Adrenal gland (tissue), 9 donors: ENCODE measurements at regions not wholly inside any gene's neighbourhood (a gene's known extent, or its start where the extent isn't known, plus 50 kb on each side); places are given as distances from the start of the nearest gene placed in this dataset.

Source experiments
- DNase-seq, 7 donors: peaks; one replicate each; pipeline ENCODE4 v3.0.0-alpha.2; 2019 to 2020
- H3K27ac ChIP-seq, 5 donors: fragments of 200-600 bp; sonication (generic) in 4 of 5; 1 replicate in 3 of 5; 2 replicates in 2 of 5; pipeline versions ENCODE4 v1.5.1 to v1.8.0; 2016 to 2020; ENCODE audit warnings: mild to moderate bottlenecking in 1 of 5
- H3K27me3 ChIP-seq: fragments of 200-600 bp; 2 replicates; pipeline ENCODE4 v1.8.0; 2021
- H3K36me3 ChIP-seq, 2 donors: fragments of 200-600 bp; replicated peaks in 1 of 2; 1 replicate in 1 of 2; 2 replicates in 1 of 2; pipeline versions ENCODE4 v1.5.1 to v1.8.0; 2018 to 2022
- H3K4me1 ChIP-seq, 2 donors: fragments of 200-600 bp; replicated peaks in 1 of 2; 1 replicate in 1 of 2; 2 replicates in 1 of 2; pipeline versions ENCODE4 v1.5.1 to v1.8.0; 2018 to 2021
- H3K4me3 ChIP-seq, 4 donors: fragments of 200-600 bp; sonication (generic) in 3 of 4; one replicate each; pipeline ENCODE4 v1.5.1; 2016 to 2018
- H3K9me3 ChIP-seq, 3 donors: fragments of 200-600 bp; sonication (generic) in 1 of 3; replicated peaks in 1 of 3; 1 replicate in 2 of 3; 2 replicates in 1 of 3; pipeline versions ENCODE4 v1.5.1 to v1.8.0; 2016 to 2021
- POLR2A ChIP-seq, 2 donors: fragments of 450-650 bp; IDR thresholded peaks; one replicate each; pipeline ENCODE4 v1.6.1; 2017; ENCODE audit warnings: antibody characterized with exemption in 2 of 2, mild to moderate bottlenecking in 2 of 2, moderate library complexity in 1 of 2
- WGBS, 4 donors: extraction: QIAGEN DNeasy Blood & Tissue Kit in 2 of 4; methylation state at CpG; one replicate each; pipeline versions ENCODE4 v1.1.5 to v1.1.7; 2013 to 2017; 5-methylcytosine and 5-hydroxymethylcytosine counted together
- intact Hi-C, 2 donors: fragments of 100-400 bp; cut with DNase I; formaldehyde crosslinking; loops; one replicate each; pipeline versions ENCODE4 v1.14.1 to v1.15.0; 2022 to 2023
- TF ChIP-seq, protein P1 (sequence below), 6 experiments: fragments of 450-650 bp in 4 of 6; fragments of 200-600 bp in 2 of 6; sonication (generic) in 1 of 6; IDR thresholded peaks; 1 replicate in 5 of 6; 2 replicates in 1 of 6; pipeline versions ENCODE4 v1.5.1 to v1.8.0; 2016 to 2021; ENCODE audit warnings: antibody characterized with exemption in 6 of 6, mild to moderate bottlenecking in 2 of 6, moderate library complexity in 1 of 6
- donor health status: healthy with polysubstance abuse.
- donor health status: Bipolar disorder and iron deficiency.
- donor health status: DM: yes; HTN: yes; CAD: no.
- donor health status: DM: no; HTN: no; CAD: no.
- donor health status: DM: no; HTN: no; CAD: no.

DNA sequence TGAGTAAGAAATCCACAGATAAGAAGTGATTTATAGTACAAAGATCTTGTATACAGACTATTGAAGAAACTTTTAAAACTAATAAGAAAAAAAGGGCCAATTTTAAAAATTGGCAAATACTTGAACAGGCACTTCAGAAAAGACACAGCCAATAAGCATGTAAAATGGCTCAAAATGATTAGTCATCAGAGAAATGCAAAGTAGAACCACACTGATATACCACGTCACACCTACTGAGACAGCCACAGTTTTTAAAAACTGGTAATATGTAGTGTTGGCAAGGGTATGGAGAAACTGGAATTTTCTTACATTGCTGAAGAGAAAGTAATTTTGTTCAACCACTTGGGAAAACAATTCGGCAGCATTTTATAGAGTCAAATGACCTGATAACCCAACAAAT, 488.9 kb upstream of the HTR1E start:
- Histone ChIP-seq H3K27me3 (no peaks in the 10 kb centered on the region), H3K36me3 (no peaks in the 10 kb centered on the region), H3K4me3 (no peak overlapping the region), H3K9me3 (no peaks in the 10 kb centered on the region), H3K4me1 (no peaks in the 10 kb centered on the region), H3K27ac (no peak overlapping the region)
- DNase-seq: no peak
- intact Hi-C loops: no loop called here
- 71 to 82% (median 78%) methylated on average over 2 of the region's 2 CpGs for WGBS, 4 donors
- TF ChIP-seq, protein P1, sequence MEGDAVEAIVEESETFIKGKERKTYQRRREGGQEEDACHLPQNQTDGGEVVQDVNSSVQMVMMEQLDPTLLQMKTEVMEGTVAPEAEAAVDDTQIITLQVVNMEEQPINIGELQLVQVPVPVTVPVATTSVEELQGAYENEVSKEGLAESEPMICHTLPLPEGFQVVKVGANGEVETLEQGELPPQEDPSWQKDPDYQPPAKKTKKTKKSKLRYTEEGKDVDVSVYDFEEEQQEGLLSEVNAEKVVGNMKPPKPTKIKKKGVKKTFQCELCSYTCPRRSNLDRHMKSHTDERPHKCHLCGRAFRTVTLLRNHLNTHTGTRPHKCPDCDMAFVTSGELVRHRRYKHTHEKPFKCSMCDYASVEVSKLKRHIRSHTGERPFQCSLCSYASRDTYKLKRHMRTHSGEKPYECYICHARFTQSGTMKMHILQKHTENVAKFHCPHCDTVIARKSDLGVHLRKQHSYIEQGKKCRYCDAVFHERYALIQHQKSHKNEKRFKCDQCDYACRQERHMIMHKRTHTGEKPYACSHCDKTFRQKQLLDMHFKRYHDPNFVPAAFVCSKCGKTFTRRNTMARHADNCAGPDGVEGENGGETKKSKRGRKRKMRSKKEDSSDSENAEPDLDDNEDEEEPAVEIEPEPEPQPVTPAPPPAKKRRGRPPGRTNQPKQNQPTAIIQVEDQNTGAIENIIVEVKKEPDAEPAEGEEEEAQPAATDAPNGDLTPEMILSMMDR (IDR thresholded peaks at IDR 0.05): no peak
- TF ChIP-seq POLR2A (IDR thresholded peaks at IDR 0.05): no peak

DNA sequence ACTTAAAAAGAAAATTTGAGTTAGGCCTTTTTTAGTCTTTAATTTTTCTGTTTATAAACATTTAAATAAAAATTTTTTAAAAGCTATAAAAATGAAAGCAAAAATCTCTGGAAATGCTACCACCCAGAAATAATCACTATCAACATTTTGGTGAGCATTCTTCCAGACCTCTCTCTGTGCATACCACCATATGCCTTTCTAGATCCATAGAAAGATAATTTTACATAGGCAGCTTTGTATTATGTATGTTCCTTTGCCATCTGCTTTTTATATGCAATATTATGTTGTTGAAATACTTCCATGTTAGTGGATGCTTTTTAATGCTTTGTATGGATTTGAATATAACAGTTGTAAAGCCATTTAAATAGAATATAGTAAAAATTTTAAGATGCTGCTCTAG, 496.7 kb upstream of the HTR1E start:
- no peak for TF ChIP-seq POLR2A (IDR thresholded peaks at IDR 0.05)
- TF ChIP-seq, protein P1 (IDR thresholded peaks at IDR 0.05): no peak
- H3K27me3 ChIP-seq: no peaks in the 10 kb centered on the region
- H3K4me3 ChIP-seq: no peak overlapping the region
- intact Hi-C loops: no loop called here
- no peaks in the 10 kb centered on the region for H3K9me3 ChIP-seq
- DNase-seq: no peak
- H3K4me1 ChIP-seq: no peaks in the 10 kb centered on the region
- no peaks in the 10 kb centered on the region for H3K36me3 ChIP-seq
- no peak overlapping the region for H3K27ac ChIP-seq

DNA sequence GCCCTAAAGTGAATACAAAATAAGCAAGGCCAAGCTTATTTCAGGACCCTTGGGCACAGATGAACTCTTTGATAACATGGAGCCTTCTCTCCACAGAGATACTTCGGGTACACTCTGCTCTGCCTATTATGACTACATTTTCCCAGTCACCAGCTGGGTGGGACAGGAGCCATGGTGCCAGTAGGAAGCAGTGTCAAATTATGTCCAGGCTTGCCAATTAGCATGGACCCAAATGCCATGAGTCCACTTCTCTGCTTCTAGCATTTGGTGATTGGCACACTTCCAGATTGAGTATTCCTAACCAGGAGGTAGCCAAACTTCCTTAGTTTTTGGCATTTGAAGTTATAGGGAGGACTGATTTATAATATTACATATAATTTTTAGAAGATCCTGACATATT, 513.8 kb upstream of the HTR1E start:
- Histone ChIP-seq H3K27ac (no peak overlapping the region), H3K9me3 (no peaks in the 10 kb centered on the region), H3K27me3 (no peaks in the 10 kb centered on the region), H3K36me3 (no peaks in the 10 kb centered on the region), H3K4me1 (no peaks in the 10 kb centered on the region), H3K4me3 (no peak overlapping the region)
- TF ChIP-seq, protein P1 (IDR thresholded peaks at IDR 0.05): no peak
- TF ChIP-seq POLR2A (IDR thresholded peaks at IDR 0.05): no peak
- intact Hi-C loops: no loop called here
- DNase-seq: no peak
- WGBS, 4 donors: 71 to 88% (median 81%) methylated on average over 1 of the region's 1 CpG

DNA sequence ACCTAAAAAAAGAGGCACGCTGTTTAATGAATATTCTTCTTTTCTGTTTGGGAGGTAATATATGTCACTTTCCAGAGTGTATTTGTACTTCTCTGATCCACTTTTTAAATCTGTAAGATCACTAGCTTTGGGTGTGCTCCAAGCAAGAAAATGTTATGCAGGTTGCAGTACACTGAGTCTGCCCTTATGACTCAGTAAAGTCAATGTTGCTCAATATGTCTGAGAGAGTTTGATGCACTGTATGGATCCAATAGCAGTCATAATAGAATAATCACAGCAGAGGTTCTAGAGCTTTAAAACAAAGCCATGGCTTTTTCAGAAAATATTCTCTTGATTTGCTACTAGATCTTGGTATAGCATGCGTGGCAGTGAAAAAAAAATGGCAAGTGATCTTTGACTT, 525.3 kb upstream of the HTR1E start:
- TF ChIP-seq POLR2A (IDR thresholded peaks at IDR 0.05): no peak
- TF ChIP-seq, protein P1 (IDR thresholded peaks at IDR 0.05): no peak
- Histone ChIP-seq H3K27ac (no peak overlapping the region), H3K27me3 (no peaks in the 10 kb centered on the region), H3K4me3 (no peak overlapping the region), H3K9me3 (no peaks in the 10 kb centered on the region), H3K4me1 (no peaks in the 10 kb centered on the region), H3K36me3 (no peaks in the 10 kb centered on the region)
- intact Hi-C loops: no loop called here
- WGBS, 4 donors: 84 to 96% (median 91%) methylated on average over 2 of the region's 2 CpGs
- no peak for DNase-seq
